HEK293 (cell line): ENCODE measurements at regions not wholly inside any gene's neighbourhood (a gene's known extent, or its start where the extent isn't known, plus 50 kb on each side); places are given as distances from the start of the nearest gene placed in this dataset.

ENCODE experiments used
- BCL11A ChIP-seq: fragments of 450-650 bp; formaldehyde crosslinking; IDR thresholded peaks from 2 replicates; pipeline ENCODE4 v1.5.1; 2016; ENCODE audit warnings: low read depth, missing biosample characterization, missing genetic modification characterization
- HOXC10 ChIP-seq: sonication (generic); formaldehyde crosslinking; IDR thresholded peaks from 2 replicates; pipeline ENCODE4 v1.8.1; 2023; ENCODE audit warnings: mild to moderate bottlenecking, missing genetic modification reagents
- IKZF3 ChIP-seq: fragments of 450-650 bp; IDR thresholded peaks from 2 replicates; pipeline ENCODE4 v1.5.0; 2018; ENCODE audit warnings: missing biosample characterization, mild to moderate bottlenecking, missing genetic modification characterization, moderate library complexity
- MEIS1 ChIP-seq: sonication (generic); formaldehyde crosslinking; IDR thresholded peaks from 2 replicates; pipeline ENCODE4 v1.8.1; 2022; ENCODE audit warnings: missing genetic modification reagents, mild to moderate bottlenecking, borderline replicate concordance
- MYNN ChIP-seq: fragments of 450-650 bp; formaldehyde crosslinking; IDR thresholded peaks from 2 replicates; pipeline ENCODE4 v1.5.1; 2016; ENCODE audit warnings: missing biosample characterization, missing genetic modification characterization, borderline replicate concordance
- ZBTB17 ChIP-seq: fragments of 450-650 bp; formaldehyde crosslinking; IDR thresholded peaks from 2 replicates; pipeline ENCODE4 v1.5.1; 2016; ENCODE audit warnings: missing biosample characterization, missing genetic modification characterization
- ZNF2 ChIP-seq: fragments of 450-650 bp; formaldehyde crosslinking; IDR thresholded peaks from 2 replicates; pipeline ENCODE4 v1.5.1; 2016; ENCODE audit warnings: missing biosample characterization, missing genetic modification characterization
- ZNF239 ChIP-seq: fragments of 450-650 bp; formaldehyde crosslinking; IDR thresholded peaks from 2 replicates; pipeline ENCODE4 v1.5.1; 2016; ENCODE audit warnings: missing biosample characterization, missing genetic modification characterization
- ZNF274 ChIP-seq, 2 experiments: fragments of 200-500 bp in 1 of 2; fragments of 450-650 bp in 1 of 2; sonication (Bioruptor generic) in 1 of 2; formaldehyde crosslinking in 1 of 2; IDR thresholded peaks; 2 replicates each; pipeline versions ENCODE4 v1.5.1 to v1.6.1; 2014 to 2016; ENCODE audit warnings: borderline replicate concordance in 1 of 2, inconsistent platforms in 1 of 2, low read length in 1 of 2, missing biosample characterization in 1 of 2, missing genetic modification characterization in 1 of 2
- ZNF560 ChIP-seq: fragments of 450-650 bp; formaldehyde crosslinking; IDR thresholded peaks from 2 replicates; pipeline ENCODE4 v1.5.1; 2017; ENCODE audit warnings: missing biosample characterization, missing genetic modification characterization, borderline replicate concordance
- ZNF785 ChIP-seq: fragments of 450-650 bp; formaldehyde crosslinking; IDR thresholded peaks from 2 replicates; pipeline ENCODE4 v1.5.1; 2016; ENCODE audit warnings: missing biosample characterization, missing genetic modification characterization
- TF ChIP-seq, protein P1 (sequence below): fragments of 450-650 bp; formaldehyde crosslinking; IDR thresholded peaks from 2 replicates; pipeline ENCODE4 v1.5.1; 2016; ENCODE audit warnings: missing biosample characterization, missing genetic modification characterization
- TF ChIP-seq, protein P2 (sequence below): fragments of 450-650 bp; formaldehyde crosslinking; IDR thresholded peaks from 2 replicates; pipeline ENCODE4 v1.5.1; 2016; ENCODE audit warnings: missing biosample characterization, missing genetic modification characterization
- TF ChIP-seq, protein P3 (sequence below): fragments of 450-650 bp; formaldehyde crosslinking; IDR thresholded peaks from 2 replicates; pipeline ENCODE4 v1.5.1; 2016; ENCODE audit warnings: missing biosample characterization, missing genetic modification characterization

DNA sequence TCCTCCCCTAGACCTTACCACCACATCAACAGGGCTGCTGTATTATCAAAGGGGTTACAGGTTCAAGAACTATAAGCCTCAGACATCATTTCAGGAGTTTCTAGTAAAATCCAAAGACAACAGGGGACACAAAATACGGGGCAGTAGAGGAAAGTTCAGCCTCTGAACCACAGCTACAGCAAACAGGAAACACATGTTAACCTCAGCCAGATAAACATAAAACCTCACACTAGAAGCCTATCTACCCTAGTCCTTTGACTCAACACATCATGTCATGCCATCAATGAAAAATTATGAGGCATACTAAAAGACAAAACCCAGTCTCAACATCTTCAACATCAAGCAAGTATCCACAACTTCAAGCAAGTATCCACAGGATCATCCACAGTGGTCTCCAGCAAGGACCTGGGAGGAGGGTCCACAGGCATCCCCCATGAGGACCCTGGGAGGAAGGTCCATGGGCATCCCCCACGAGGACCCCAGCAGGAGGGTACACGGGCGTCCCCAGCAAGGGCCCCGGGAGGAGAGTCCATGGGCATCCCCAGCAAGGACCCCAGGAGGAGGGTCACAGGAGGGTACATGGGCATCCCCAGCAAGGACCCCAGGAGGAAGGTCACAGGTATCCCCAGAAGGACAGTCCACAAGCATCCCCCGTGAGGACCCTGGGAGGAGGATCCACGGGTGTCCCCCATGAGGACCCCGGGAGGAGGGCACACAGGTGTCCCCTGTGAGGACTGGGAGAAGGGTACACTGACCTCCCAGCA, 440.0 kb downstream of the MATN1 start:
- TF ChIP-seq MYNN (tag by site-specific recombination) = no peak
- TF ChIP-seq, protein P1, sequence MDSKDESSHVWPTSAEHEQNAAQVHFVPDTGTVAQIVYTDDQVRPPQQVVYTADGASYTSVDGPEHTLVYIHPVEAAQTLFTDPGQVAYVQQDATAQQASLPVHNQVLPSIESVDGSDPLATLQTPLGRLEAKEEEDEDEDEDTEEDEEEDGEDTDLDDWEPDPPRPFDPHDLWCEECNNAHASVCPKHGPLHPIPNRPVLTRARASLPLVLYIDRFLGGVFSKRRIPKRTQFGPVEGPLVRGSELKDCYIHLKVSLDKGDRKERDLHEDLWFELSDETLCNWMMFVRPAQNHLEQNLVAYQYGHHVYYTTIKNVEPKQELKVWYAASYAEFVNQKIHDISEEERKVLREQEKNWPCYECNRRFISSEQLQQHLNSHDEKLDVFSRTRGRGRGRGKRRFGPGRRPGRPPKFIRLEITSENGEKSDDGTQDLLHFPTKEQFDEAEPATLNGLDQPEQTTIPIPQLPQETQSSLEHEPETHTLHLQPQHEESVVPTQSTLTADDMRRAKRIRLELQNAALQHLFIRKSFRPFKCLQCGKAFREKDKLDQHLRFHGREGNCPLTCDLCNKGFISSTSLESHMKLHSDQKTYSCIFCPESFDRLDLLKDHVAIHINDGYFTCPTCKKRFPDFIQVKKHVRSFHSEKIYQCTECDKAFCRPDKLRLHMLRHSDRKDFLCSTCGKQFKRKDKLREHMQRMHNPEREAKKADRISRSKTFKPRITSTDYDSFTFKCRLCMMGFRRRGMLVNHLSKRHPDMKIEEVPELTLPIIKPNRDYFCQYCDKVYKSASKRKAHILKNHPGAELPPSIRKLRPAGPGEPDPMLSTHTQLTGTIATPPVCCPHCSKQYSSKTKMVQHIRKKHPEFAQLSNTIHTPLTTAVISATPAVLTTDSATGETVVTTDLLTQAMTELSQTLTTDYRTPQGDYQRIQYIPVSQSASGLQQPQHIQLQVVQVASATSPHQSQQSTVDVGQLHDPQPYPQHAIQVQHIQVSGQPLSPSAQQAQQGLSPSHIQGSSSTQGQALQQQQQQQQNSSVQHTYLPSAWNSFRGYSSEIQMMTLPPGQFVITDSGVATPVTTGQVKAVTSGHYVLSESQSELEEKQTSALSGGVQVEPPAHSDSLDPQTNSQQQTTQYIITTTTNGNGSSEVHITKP (tag by site-specific recombination) = no peak
- no peak for TF ChIP-seq ZNF239 (tag by site-specific recombination)
- TF ChIP-seq, protein P2, sequence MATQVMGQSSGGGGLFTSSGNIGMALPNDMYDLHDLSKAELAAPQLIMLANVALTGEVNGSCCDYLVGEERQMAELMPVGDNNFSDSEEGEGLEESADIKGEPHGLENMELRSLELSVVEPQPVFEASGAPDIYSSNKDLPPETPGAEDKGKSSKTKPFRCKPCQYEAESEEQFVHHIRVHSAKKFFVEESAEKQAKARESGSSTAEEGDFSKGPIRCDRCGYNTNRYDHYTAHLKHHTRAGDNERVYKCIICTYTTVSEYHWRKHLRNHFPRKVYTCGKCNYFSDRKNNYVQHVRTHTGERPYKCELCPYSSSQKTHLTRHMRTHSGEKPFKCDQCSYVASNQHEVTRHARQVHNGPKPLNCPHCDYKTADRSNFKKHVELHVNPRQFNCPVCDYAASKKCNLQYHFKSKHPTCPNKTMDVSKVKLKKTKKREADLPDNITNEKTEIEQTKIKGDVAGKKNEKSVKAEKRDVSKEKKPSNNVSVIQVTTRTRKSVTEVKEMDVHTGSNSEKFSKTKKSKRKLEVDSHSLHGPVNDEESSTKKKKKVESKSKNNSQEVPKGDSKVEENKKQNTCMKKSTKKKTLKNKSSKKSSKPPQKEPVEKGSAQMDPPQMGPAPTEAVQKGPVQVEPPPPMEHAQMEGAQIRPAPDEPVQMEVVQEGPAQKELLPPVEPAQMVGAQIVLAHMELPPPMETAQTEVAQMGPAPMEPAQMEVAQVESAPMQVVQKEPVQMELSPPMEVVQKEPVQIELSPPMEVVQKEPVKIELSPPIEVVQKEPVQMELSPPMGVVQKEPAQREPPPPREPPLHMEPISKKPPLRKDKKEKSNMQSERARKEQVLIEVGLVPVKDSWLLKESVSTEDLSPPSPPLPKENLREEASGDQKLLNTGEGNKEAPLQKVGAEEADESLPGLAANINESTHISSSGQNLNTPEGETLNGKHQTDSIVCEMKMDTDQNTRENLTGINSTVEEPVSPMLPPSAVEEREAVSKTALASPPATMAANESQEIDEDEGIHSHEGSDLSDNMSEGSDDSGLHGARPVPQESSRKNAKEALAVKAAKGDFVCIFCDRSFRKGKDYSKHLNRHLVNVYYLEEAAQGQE = no peak
- TF ChIP-seq, protein P3, sequence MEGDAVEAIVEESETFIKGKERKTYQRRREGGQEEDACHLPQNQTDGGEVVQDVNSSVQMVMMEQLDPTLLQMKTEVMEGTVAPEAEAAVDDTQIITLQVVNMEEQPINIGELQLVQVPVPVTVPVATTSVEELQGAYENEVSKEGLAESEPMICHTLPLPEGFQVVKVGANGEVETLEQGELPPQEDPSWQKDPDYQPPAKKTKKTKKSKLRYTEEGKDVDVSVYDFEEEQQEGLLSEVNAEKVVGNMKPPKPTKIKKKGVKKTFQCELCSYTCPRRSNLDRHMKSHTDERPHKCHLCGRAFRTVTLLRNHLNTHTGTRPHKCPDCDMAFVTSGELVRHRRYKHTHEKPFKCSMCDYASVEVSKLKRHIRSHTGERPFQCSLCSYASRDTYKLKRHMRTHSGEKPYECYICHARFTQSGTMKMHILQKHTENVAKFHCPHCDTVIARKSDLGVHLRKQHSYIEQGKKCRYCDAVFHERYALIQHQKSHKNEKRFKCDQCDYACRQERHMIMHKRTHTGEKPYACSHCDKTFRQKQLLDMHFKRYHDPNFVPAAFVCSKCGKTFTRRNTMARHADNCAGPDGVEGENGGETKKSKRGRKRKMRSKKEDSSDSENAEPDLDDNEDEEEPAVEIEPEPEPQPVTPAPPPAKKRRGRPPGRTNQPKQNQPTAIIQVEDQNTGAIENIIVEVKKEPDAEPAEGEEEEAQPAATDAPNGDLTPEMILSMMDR (tag by site-specific recombination) = no peak
- no peak for TF ChIP-seq ZBTB17
- no peak for TF ChIP-seq ZNF785 (tag by site-specific recombination)
- no peak for TF ChIP-seq ZNF560 (tag by site-specific recombination)
- no peak for TF ChIP-seq ZNF274 (IDR thresholded peaks at IDR 0.05; ENCODE audit: low read length)
- no peak for TF ChIP-seq ZNF274 (tag by site-specific recombination; IDR thresholded peaks at IDR 0.05; ENCODE audit: borderline replicate concordance)
- no peak for TF ChIP-seq IKZF3 (tag by site-specific recombination)
- no peak for TF ChIP-seq MEIS1 (CRISPR knock-in tag)
- TF ChIP-seq HOXC10 (CRISPR knock-in tag) = no peak
- TF ChIP-seq ZNF2 = no peak
- no peak for TF ChIP-seq BCL11A
